HCT116 (cell line): ENCODE measurements at regions not wholly inside any gene's neighbourhood (a gene's known extent, or its start where the extent isn't known, plus 50 kb on each side); places are given as distances from the start of the nearest gene placed in this dataset.

Experiments used
- ATAC-seq: fragments of 200-7000 bp; cut with Tn5 transposase; 2 replicates; pipeline ENCODE4 v1.9.1; 2020; ENCODE audit warnings: mild to moderate bottlenecking, moderate library complexity
- BruUV-seq: library from RNA; stranded (reverse); fragments of 400-500 nt; replicated peaks from 2 replicates; lab custom pipeline; 2021; lab: Mats Ljungman, UMichigan
- CTCF ChIA-PET: fragments of 300-600 bp; sonication (Branson Sonifier 250); formaldehyde crosslinking; loops from one replicate; lab custom pipeline; 2021; ENCODE audit warnings: antibody characterized with exemption; lab: Charles Lee
- POLR2A ChIA-PET: fragments of 300-600, 350-600 bp; sonication (Branson Sonifier 250); formaldehyde crosslinking; loops from one replicate; lab custom pipeline; 2021; ENCODE audit warnings: antibody characterized with exemption; lab: Charles Lee
- RAD21 ChIA-PET, 2 experiments: fragments of 300-600 bp; sonication (Branson Sonifier 250); formaldehyde crosslinking; loops; one replicate each; lab custom pipeline; 2023; ENCODE audit warnings: low total read pairs in 2 of 2; ENCODE audit not compliant: uncharacterized antibody in 2 of 2, unreplicated experiment in 2 of 2, low non-redundant PET in 1 of 2; lab: Charles Lee
- DNase-seq: peaks from one replicate; pipeline ENCODE4 v3.0.0-alpha.2; 2010; ENCODE audit warnings: low read depth, low spot score
- H2AFZ ChIP-seq: fragments of 200-600 bp; shearing (Covaris generic), sonication (generic); 2 replicates; pipeline ENCODE4 v1.6.1; 2017; ENCODE audit warnings: low read depth, mixed run types, mixed read lengths, antibody characterized with exemption, low read length; ENCODE audit not compliant: poor library complexity, severe bottlenecking
- H3K27ac ChIP-seq: 2 replicates; pipeline ENCODE4 v1.5.1; 2012; ENCODE audit warnings: low read depth, low read length
- H3K27me3 ChIP-seq: fragments of 200-600 bp; sonication (generic); 2 replicates; pipeline ENCODE4 v1.6.1; 2016; ENCODE audit warnings: mixed run types, low read length, mixed read lengths; ENCODE audit not compliant: insufficient read depth
- H3K36me3 ChIP-seq, 2 experiments: fragments of 200-500 bp in 1 of 2; fragments of 200-600 bp in 1 of 2; sonication (Bioruptor generic) in 1 of 2; sonication (generic) in 1 of 2; 2 replicates each; pipeline versions ENCODE4 v1.5.1 to v1.6.1; 2014 to 2016; ENCODE audit warnings: low read length in 2 of 2, inconsistent platforms in 1 of 2, mixed read lengths in 1 of 2, mixed run types in 1 of 2; ENCODE audit not compliant: insufficient read depth in 2 of 2, control insufficient read depth in 1 of 2
- H3K4me1 ChIP-seq, 2 experiments: fragments of 200-600 bp in 1 of 2; sonication (generic) in 1 of 2; 2 replicates each; pipeline versions ENCODE4 v1.5.1 to v1.6.1; 2012 to 2017; ENCODE audit warnings: low read length in 2 of 2, inconsistent platforms in 1 of 2, mild to moderate bottlenecking in 1 of 2, mixed read lengths in 1 of 2, mixed run types in 1 of 2, moderate library complexity in 1 of 2; ENCODE audit not compliant: insufficient read depth in 2 of 2, control insufficient read depth in 1 of 2
- H3K4me2 ChIP-seq: fragments of 200-600 bp; sonication (generic); 2 replicates; pipeline ENCODE4 v1.6.1; 2017; ENCODE audit warnings: mixed run types, low read length, mixed read lengths
- H3K4me3 ChIP-seq, 2 experiments: fragments of 200-600 bp in 1 of 2; sonication (generic) in 1 of 2; replicated peaks in 1 of 2; 2 replicates each; pipeline ENCODE4 v1.5.1; 2011 to 2016; ENCODE audit warnings: low read length in 2 of 2, control low read depth in 1 of 2, low read depth in 1 of 2, mild to moderate bottlenecking in 1 of 2, mixed read lengths in 1 of 2, mixed run types in 1 of 2
- H3K79me2 ChIP-seq: fragments of 200-600 bp; sonication (generic); 2 replicates; pipeline ENCODE4 v1.6.1; 2017; ENCODE audit warnings: mild to moderate bottlenecking, mixed run types, low read length, moderate library complexity, mixed read lengths; ENCODE audit not compliant: insufficient read depth
- H3K9ac ChIP-seq: fragments of 200-600 bp; sonication (generic); 2 replicates; pipeline ENCODE4 v1.6.1; 2016; ENCODE audit warnings: low read length, mixed read lengths
- H3K9me2 ChIP-seq: fragments of 200-600 bp; sonication (generic), shearing (Covaris generic); 2 replicates; pipeline ENCODE4 v1.6.1; 2017; ENCODE audit warnings: mixed run types, mild to moderate bottlenecking, moderate library complexity; ENCODE audit not compliant: insufficient read depth
- H3K9me3 ChIP-seq, 2 experiments: fragments of 200-500 bp in 1 of 2; fragments of 200-600 bp in 1 of 2; sonication (Bioruptor generic) in 1 of 2; sonication (generic) in 1 of 2; 2 replicates each; pipeline ENCODE4 v1.6.1; 2014 to 2017; ENCODE audit warnings: low read length in 2 of 2, mixed read lengths in 2 of 2, inconsistent platforms in 1 of 2, low read depth in 1 of 2, mild to moderate bottlenecking in 1 of 2, mixed run types in 1 of 2, moderate library complexity in 1 of 2; ENCODE audit not compliant: control insufficient read depth in 1 of 2, insufficient read depth in 1 of 2
- H4K20me1 ChIP-seq: fragments of 200-600 bp; sonication (generic), shearing (Covaris generic); 2 replicates; pipeline ENCODE4 v1.6.1; 2017; ENCODE audit warnings: mixed run types, mild to moderate bottlenecking, moderate library complexity; ENCODE audit not compliant: insufficient read depth
- ELF1 ChIP-seq: IDR thresholded peaks from 2 replicates; pipeline ENCODE4 v1.6.1; 2012; ENCODE audit warnings: low read depth, borderline replicate concordance
- FOSL1 ChIP-seq: IDR thresholded peaks from 2 replicates; pipeline ENCODE4 v1.6.1; 2012; ENCODE audit warnings: low read depth
- JUND ChIP-seq: IDR thresholded peaks from 2 replicates; pipeline ENCODE4 v1.6.1; 2012
- MAX ChIP-seq: IDR thresholded peaks from 2 replicates; pipeline ENCODE4 v1.6.1; 2012
- POLR2AphosphoS5 ChIP-seq: IDR thresholded peaks from 2 replicates; pipeline ENCODE4 v1.6.1; 2011; ENCODE audit warnings: mild to moderate bottlenecking, low read depth, low read length, moderate library complexity
- REST ChIP-seq: IDR thresholded peaks from 2 replicates; pipeline ENCODE4 v1.6.1; 2012; ENCODE audit warnings: low read depth
- SIN3A ChIP-seq: IDR thresholded peaks from 2 replicates; pipeline ENCODE4 v1.6.1; 2012; ENCODE audit warnings: low read depth
- SP1 ChIP-seq: IDR thresholded peaks from 2 replicates; pipeline ENCODE4 v1.6.1; 2012; ENCODE audit warnings: low read depth
- intact Hi-C: fragments of 100-400 bp; cut with micrococcal nuclease; formaldehyde crosslinking; loops from 2 replicates; pipeline ENCODE4 v1.10.0; 2022

GRCh38 chr2:198315791-198316630 lies 511.6 kb downstream of the PLCL1 start:
- TF ChIP-seq REST: no peak
- TF ChIP-seq POLR2AphosphoS5: no peak
- TF ChIP-seq MAX: no peak
- TF ChIP-seq ELF1: no peak
- TF ChIP-seq FOSL1: no peak
- no peak for TF ChIP-seq SP1
- TF ChIP-seq SIN3A: no peak
- no peak for TF ChIP-seq JUND
- Histone ChIP-seq H3K4me2 (no peak overlapping the region), H3K27ac (no peak overlapping the region), H3K9ac (no peak overlapping the region), H3K9me3 (no peaks in the 10 kb centered on the region), H3K36me3 (no peaks in the 10 kb centered on the region), H3K79me2 (no peaks in the 10 kb centered on the region), H3K9me2 (no peaks in the 10 kb centered on the region), H3K27me3 (peaks cover 40% of the 10 kb centered on the region), H2AFZ (no peak overlapping the region), H4K20me1 (no peaks in the 10 kb centered on the region), H3K4me1 (no peaks in the 10 kb centered on the region), H3K4me3 (no peak overlapping the region)
- CTCF ChIA-PET: interaction anchor here (3.9 kb wide), 1 partner anchor 1173 kb away, joined by 39 read pairs; no protein-coding TSS in a partner anchor
- no peak for ATAC-seq
- intact Hi-C loops: loop anchor here (2.0 to 10.0 kb wide), 4 partner anchors 1173 to 1629 kb away; no protein-coding TSS in a partner anchor
- DNase-seq: no peak
- BruUV-seq: no TSS peak
- POLR2A ChIA-PET: no interaction called here
- RAD21 ChIA-PET: no interaction called here
